ENCODE measurements at regions not wholly inside any gene's neighbourhood (a gene's known extent, or its start where the extent isn't known, plus 50 kb on each side); places are given as distances from the start of the nearest gene placed in this dataset.

DNA sequence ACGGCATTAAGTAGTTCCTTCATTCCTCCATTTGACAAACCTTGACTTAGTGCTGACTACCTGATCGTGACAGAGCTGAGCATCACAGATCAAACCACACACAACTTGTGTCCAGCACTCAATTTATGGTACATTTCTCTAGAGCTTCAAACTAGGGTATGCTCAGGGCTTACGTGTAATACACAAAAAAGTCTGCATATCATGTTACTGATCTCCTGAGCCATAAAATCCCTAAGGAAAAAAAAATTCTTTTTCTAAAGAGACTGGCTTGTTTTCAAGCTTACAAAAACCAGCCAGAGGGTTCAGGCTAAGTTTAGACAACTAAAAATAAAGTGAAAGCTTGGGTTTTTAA lies 88.0 kb upstream of the ALKAL2 start:
- no peak overlapping the region for H3K4me3 ChIP-seq (ENCODE audit: low read length in 3 of 3)
- peaks cover 0 to under 1% (median 0%) of the 10 kb centered on the region in 3 donors for H3K9me3 ChIP-seq (ENCODE audit: control insufficient read depth in 2 of 3, insufficient read depth in 1 of 3, low read length in 3 of 3)
- intact Hi-C loops (cut with DNase I) = no loop called here
- no peak overlapping the region for H3K27ac ChIP-seq (ENCODE audit: low read depth in 2 of 2, low read length in 2 of 2)
- no peak overlapping the region for H3K9ac ChIP-seq (ENCODE audit: low read length in 3 of 3)
- H3K27me3 ChIP-seq (ENCODE audit: control insufficient read depth, insufficient read depth, low read length) = no peaks in the 10 kb centered on the region
- no peak for FAIRE-seq
- H3K36me3 ChIP-seq (ENCODE audit: control insufficient read depth in 2 of 3, insufficient read depth in 3 of 3, low read length in 3 of 3) = no peaks in the 10 kb centered on the region
- no peaks in the 10 kb centered on the region for H3K4me1 ChIP-seq (ENCODE audit: control insufficient read depth in 2 of 3, insufficient read depth in 2 of 3, low read depth in 1 of 3, low read length in 3 of 3)
- no peak for DNase-seq
- TF ChIP-seq, protein P1, sequence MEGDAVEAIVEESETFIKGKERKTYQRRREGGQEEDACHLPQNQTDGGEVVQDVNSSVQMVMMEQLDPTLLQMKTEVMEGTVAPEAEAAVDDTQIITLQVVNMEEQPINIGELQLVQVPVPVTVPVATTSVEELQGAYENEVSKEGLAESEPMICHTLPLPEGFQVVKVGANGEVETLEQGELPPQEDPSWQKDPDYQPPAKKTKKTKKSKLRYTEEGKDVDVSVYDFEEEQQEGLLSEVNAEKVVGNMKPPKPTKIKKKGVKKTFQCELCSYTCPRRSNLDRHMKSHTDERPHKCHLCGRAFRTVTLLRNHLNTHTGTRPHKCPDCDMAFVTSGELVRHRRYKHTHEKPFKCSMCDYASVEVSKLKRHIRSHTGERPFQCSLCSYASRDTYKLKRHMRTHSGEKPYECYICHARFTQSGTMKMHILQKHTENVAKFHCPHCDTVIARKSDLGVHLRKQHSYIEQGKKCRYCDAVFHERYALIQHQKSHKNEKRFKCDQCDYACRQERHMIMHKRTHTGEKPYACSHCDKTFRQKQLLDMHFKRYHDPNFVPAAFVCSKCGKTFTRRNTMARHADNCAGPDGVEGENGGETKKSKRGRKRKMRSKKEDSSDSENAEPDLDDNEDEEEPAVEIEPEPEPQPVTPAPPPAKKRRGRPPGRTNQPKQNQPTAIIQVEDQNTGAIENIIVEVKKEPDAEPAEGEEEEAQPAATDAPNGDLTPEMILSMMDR (IDR thresholded peaks at IDR 0.05; ENCODE audit: borderline replicate concordance, extremely low read depth, insufficient read depth) = no peak

DNA sequence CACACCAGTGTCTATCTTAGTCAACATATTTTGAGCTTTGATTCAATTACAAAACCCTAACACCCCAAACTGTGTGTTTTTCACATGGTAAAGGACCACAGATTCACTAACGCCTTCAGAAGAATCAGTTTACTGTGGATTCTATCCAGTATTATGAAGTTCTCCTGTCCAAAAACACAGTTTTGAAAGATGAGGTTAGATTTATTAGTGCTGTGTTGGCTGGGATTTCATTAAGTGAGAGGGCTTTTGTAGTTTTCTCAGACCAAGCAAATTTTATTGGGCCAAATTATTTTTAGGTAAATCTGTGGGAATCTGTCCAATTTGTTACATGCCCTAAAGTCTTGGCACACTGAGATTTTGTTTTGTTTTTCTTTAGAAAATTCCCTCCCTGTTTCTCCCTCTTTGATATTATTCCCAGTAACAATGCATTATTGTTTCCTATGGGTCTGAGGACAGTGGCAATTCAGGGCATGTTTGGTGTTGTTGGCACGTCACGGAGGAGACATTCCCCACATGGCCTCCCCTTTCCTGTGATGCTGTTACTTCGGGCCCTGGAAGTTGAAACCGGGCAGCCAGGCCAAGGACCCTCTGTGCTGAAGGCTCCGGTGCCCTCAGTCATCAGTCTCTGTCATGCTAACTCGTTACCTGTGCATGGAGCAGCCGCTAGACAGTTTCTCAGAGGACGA lies 87.5 kb upstream of the ALKAL2 start:
- Histone ChIP-seq H3K9ac (ENCODE audit: low read length in 3 of 3) (no peak overlapping the region), H3K36me3 (ENCODE audit: control insufficient read depth in 2 of 3, insufficient read depth in 3 of 3, low read length in 3 of 3) (no peaks in the 10 kb centered on the region), H3K4me3 (ENCODE audit: low read length in 3 of 3) (no peak overlapping the region), H3K27ac (ENCODE audit: low read depth in 2 of 2, low read length in 2 of 2) (no peak overlapping the region), H3K27me3 (ENCODE audit: control insufficient read depth, insufficient read depth, low read length) (no peaks in the 10 kb centered on the region), H3K4me1 (ENCODE audit: control insufficient read depth in 2 of 3, insufficient read depth in 2 of 3, low read depth in 1 of 3, low read length in 3 of 3) (no peaks in the 10 kb centered on the region), H3K9me3 (ENCODE audit: control insufficient read depth in 2 of 3, insufficient read depth in 1 of 3, low read length in 3 of 3) (peaks cover 0 to 5% (median 0%) of the 10 kb centered on the region in 3 donors)
- no peak for FAIRE-seq
- DNase-seq = peak in 3 of 5 donors; percentile 61 to 72 (median 68)
- intact Hi-C loops (cut with DNase I) = no loop called here
- TF ChIP-seq, protein P1 (IDR thresholded peaks at IDR 0.05; ENCODE audit: borderline replicate concordance, extremely low read depth, insufficient read depth) = no peak

DNA sequence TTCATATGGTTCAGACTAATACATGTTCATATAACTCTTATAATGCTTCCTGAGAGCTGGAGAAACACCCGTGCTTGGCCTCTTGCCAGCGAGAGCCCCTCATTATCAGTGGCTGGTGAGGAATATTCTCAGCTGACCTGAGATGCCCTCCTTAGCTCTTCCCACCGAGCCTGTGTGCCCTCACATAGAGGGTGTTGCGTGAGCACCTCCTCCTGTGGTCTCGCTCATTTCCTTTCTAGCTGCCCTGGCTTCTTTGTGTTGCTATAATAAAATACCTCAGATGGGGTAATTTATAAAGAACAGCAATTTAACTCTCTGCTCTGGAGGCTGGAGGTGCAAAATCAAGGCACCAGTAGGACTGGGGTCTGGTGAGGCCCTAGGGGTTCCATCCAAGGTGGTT lies 80.5 kb upstream of the ALKAL2 start:
- DNase-seq = no peak
- Histone ChIP-seq H3K27me3 (ENCODE audit: control insufficient read depth, insufficient read depth, low read length) (no peaks in the 10 kb centered on the region), H3K9me3 (ENCODE audit: control insufficient read depth in 2 of 3, insufficient read depth in 1 of 3, low read length in 3 of 3) (peaks cover 0 to 5% (median 0%) of the 10 kb centered on the region in 3 donors), H3K27ac (ENCODE audit: low read depth in 2 of 2, low read length in 2 of 2) (no peak overlapping the region), H3K4me1 (ENCODE audit: control insufficient read depth in 2 of 3, insufficient read depth in 2 of 3, low read depth in 1 of 3, low read length in 3 of 3) (no peaks in the 10 kb centered on the region), H3K36me3 (ENCODE audit: control insufficient read depth in 2 of 3, insufficient read depth in 3 of 3, low read length in 3 of 3) (no peaks in the 10 kb centered on the region), H3K9ac (ENCODE audit: low read length in 3 of 3) (no peak overlapping the region), H3K4me3 (ENCODE audit: low read length in 3 of 3) (no peak overlapping the region)
- intact Hi-C loops (cut with DNase I) = no loop called here
- FAIRE-seq = no peak
- TF ChIP-seq, protein P1 (IDR thresholded peaks at IDR 0.05; ENCODE audit: borderline replicate concordance, extremely low read depth, insufficient read depth) = no peak

DNA sequence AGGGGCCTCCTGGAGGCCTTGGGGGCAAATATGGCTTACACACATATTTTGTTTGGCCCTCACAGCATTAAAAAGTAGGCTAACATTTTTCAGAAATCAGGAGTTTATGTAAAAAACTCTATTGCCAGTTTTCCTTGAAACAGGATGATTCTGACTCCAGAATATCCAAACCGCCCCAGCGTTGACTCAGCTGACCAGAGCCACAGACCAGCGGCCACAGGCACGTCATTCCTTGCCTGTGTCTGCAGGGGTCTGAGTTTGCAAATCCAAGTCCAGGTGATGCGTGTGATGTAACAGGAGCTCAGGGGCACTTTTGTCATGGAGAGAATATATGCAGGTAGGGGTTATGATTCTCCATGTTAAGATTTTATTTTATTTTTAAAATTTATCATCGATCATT lies 79.4 kb upstream of the ALKAL2 start:
- Histone ChIP-seq H3K4me3 (ENCODE audit: low read length in 3 of 3) (no peak overlapping the region), H3K4me1 (ENCODE audit: control insufficient read depth in 2 of 3, insufficient read depth in 2 of 3, low read depth in 1 of 3, low read length in 3 of 3) (no peaks in the 10 kb centered on the region), H3K36me3 (ENCODE audit: control insufficient read depth in 2 of 3, insufficient read depth in 3 of 3, low read length in 3 of 3) (no peaks in the 10 kb centered on the region), H3K9ac (ENCODE audit: low read length in 3 of 3) (no peak overlapping the region), H3K9me3 (ENCODE audit: control insufficient read depth in 2 of 3, insufficient read depth in 1 of 3, low read length in 3 of 3) (peaks cover 0 to 5% (median 0%) of the 10 kb centered on the region in 3 donors), H3K27ac (ENCODE audit: low read depth in 2 of 2, low read length in 2 of 2) (no peak overlapping the region), H3K27me3 (ENCODE audit: control insufficient read depth, insufficient read depth, low read length) (no peaks in the 10 kb centered on the region)
- no peak for FAIRE-seq
- intact Hi-C loops (cut with DNase I) = no loop called here
- TF ChIP-seq, protein P1 (IDR thresholded peaks at IDR 0.05; ENCODE audit: borderline replicate concordance, extremely low read depth, insufficient read depth) = no peak
- DNase-seq = no peak
